NOMO-1 treated with DMSO at 0.1 percent for 48 hours (cell line): ENCODE measurements at regions not wholly inside any gene's neighbourhood (a gene's known extent, or its start where the extent isn't known, plus 50 kb on each side); places are given as distances from the start of the nearest gene placed in this dataset.
"Not testable (repeated sequence)": the region's sequence is repeated elsewhere in the genome, so short reads cannot be mapped to it uniquely, and the experiment has no call there.

ENCODE experiments used
- DNase-seq: peaks from one replicate; lab custom pipeline; 2025; ENCODE audit not compliant: unreplicated experiment; lab: John Stamatoyannopoulos, UW

DNA sequence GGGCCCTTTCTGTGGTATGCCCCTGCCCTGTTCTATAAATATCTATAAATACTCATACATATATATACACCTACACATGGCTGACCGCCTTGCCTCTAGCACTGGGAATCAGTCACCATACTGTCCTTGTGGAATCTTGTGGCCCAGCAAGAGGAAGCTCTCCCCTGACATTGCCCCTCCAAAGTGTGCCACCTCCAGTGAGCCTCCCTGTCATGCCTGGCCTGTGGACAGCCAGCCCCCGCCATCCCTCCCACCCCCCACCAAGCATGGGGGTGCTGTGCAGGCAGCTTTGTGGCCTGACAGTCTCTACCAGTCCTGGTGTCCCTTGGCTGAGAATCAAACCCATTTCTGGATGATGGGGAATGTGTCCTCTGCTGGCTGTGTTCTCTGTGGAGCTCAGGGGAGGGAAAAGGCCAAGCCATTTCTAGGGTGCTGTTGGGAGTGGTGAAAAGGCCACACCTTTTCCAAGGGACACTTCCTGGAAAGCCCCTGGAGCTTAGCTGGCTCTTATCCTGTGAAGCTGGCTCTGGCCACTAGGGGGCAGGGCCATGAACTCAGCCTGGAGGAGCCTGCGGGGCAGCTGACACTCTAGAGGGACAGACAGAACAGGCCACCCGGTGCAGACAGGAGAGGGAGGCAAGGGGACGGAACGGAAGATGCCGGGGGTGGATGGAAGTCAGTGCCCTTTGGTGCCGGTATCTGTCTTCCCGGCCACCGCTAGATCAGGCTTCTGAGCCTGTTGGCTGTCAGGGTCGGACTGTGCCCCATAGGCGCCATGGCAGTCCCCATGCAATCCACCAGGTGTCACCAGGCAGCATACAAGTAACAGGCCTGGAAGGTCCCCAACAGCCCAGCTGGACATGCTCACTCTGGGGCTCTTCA, 167.2 kb downstream of the TBC1D2B start:
- DNase-seq: peak; percentile 66

GRCh38 chr15:77909182-77909940, 168.2 kb downstream of the TBC1D2B start:
- DNase-seq: no peak

DNA sequence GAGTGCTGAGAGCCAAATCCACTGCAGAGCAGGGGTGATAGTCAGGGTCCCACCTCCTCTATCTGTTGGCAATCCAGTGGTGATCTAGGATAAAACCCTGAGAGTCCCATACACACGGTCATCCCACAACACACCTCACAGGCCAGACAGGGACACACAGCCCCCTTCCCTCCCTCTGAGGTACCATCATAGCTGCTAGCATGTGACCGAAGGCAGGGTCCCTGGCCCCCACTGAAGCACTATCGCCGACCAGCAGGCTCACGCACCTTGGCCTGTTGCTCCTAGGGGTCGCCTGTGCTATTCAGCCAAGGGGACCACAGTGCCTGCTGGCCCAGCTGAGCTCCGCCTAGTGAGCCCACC, 168.8 kb downstream of the TBC1D2B start:
- DNase-seq: not testable (repeated sequence)

- DNase-seq: peak; percentile 74
Measured at GRCh38 chr15:77907824-77908751, 169.4 kb downstream of the TBC1D2B start.

DNA sequence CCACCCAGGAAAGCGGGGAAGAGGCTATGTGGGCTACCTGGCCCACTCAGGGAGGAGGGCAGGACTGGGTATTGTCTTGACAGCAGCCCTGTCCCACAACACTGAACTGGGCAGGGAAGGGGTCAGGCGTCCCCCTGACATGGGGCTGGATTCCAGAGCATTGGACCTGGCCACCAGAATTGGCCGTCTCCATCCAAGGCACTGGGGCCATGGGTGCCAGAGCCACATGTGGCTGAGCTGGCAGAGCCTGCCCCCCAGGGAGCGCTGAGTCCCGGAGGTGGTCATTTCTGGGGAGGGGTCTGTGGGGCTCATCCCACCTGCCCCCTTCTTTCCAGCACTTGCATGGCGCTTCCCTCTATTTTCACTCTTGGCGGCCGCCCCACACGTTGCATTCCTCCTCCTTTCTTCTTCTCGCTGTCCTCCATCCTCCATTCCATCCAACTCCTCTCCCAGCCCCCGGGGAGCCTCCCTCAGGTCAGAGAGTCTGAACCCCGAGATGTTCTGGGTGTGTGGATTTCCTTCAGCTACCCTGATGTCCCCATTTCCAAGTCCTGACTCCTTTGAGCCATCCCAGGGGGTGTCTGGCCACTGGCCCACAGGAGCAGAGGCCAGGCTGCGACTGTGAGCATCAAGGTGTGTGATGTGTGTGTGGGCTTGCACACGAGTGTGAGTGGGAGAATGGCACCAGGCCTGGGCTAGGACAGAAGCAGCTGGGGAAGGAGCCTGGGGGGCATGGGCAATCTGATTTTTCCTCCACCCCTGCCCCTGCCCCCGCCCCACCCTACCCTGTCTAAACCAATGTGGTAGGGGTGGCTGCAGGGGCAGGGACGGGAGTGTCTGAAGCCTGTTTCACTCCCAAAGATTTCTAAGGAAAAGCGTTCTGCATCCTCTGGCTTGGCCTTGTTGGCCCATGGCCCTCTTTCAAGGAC, 171.2 kb downstream of the TBC1D2B start:
- not testable (repeated sequence) for DNase-seq

GRCh38 chr15:77905301-77905920, 172.1 kb downstream of the TBC1D2B start:
- no peak for DNase-seq

GRCh38 chr15:77904901-77905300, 172.6 kb downstream of the TBC1D2B start:
- DNase-seq: no peak

DNA sequence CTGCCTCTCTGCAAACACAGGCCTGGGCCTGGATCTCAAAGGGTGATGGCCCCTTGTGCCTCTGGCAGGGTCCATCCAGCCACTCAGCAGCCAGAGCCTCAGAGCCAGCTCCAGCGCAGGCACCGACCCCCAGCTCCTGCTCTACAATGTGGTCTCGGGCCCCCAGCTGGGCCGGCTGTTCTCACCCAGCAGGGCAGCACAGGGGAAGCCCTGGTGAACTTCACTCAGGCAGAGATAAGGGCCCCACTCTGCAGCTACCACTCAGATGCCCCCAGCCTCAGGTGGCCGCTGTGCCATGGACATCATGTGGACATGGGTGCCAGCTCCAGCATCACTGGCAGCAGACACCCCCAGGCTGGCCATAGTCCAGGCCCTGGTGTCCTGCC, 173.1 kb downstream of the TBC1D2B start:
- DNase-seq: no peak

- not testable (repeated sequence) for DNase-seq
Measured at GRCh38 chr15:77903761-77904435, 173.6 kb downstream of the TBC1D2B start.

- not testable (repeated sequence) for DNase-seq
Measured at GRCh38 chr15:77902921-77903760, 174.4 kb downstream of the TBC1D2B start.

- no peak for DNase-seq
Measured at GRCh38 chr15:77901921-77902750, 175.4 kb downstream of the TBC1D2B start.

DNA sequence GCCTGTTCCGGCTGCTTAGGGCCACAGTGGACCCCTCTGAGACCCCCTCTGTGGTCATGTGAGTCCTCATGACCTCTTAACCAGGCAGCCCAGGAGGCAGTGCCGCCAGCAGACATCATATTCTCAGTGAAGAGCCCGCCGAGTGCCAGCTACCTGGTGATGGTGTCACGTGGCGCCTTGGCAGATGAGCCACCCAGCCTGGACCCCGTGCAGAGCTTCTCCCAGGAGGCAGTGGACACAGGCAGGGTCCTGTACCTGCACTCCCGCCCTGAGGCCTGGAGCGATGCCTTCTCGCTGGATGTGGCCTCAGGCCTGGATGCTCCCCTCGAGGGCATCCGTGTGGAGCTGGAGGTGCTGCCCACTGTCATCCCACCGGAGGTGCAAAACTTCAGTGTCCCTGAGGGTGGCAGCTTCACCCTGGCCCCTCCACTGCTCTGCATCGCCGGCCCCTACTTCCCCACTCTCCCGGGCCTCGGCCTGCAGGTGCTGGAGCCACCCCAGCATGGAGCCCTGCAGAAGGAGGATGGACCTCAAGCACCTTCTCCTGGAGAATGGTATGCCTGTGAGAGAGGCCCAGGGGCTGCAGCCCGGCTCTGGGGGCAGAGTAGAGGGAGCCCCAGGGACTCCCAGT, 176.1 kb downstream of the TBC1D2B start:
- DNase-seq: no peak

DNA sequence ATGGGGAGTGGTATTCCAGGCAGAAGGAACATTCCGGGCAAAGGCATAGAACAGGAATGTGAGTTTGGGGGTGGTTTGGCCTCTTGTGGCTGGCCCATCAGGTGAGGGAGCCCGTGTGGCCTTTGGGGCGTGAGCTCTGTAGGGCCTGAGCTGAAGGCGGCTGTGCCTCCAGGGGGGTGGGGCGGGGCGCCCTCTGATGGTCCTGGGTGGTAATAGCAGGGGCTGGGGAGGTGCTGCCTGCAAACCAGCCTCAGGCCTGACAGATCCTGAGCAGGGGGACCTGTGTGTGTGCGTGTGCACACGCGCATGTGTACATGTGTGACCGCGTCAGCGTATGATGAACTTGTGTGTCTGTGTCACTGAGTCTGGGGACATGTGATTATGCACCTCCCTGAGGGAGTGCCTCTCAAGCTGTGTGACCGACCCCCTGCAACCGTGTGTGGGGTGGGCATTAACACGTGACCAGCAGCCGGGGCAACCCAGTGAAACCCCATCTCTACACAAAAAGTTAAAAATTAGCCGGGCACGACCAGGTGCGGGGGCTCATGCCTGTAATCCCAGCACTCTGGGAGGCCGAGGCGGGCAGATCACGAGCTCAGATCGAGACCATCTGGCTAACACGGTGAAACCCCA, 177.1 kb downstream of the TBC1D2B start:
- DNase-seq: not testable (repeated sequence)

DNA sequence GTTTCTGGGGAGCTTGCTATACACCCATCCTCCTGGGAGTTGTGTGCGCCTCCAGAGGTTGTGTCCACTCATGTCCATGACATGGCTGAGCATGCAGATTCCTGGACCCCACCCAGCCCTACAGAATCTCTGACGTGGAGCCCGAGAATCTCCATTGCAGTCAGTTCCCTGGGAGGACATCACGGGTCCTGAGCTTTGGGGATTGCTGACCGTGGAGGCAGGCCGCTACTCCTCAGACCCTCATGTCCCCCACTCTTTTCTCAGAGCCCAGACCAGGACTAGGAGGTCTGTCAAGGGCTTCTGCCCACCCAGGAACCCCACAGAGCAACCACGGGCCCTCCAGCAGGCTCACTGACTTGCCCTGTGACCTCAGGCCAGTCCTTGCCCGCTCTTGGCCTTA, 177.7 kb downstream of the TBC1D2B start:
- not testable (repeated sequence) for DNase-seq

GRCh38 chr15:77898811-77899730, 178.4 kb downstream of the TBC1D2B start:
- DNase-seq: no peak
